ENCODE measurements at regions not wholly inside any gene's neighbourhood (a gene's known extent, or its start where the extent isn't known, plus 50 kb on each side); places are given as distances from the start of the nearest gene placed in this dataset.

- Histone ChIP-seq H3K27ac (ENCODE audit: low read length) (no peak overlapping the region), H3K36me3 (ENCODE audit: control insufficient read depth, insufficient read depth, low read length) (no peaks in the 10 kb centered on the region), H3K4me1 (ENCODE audit: control insufficient read depth, insufficient read depth, low read length) (no peaks in the 10 kb centered on the region), H3K27me3 (ENCODE audit: control insufficient read depth, insufficient read depth, low read length) (no peaks in the 10 kb centered on the region), H3K9me3 (ENCODE audit: control insufficient read depth, insufficient read depth, low read depth, low read length) (no peaks in the 10 kb centered on the region), H3K4me3 (ENCODE audit: low read depth in 2 of 2, low read length in 2 of 2) (no peak overlapping the region)
- POLR2A ChIA-PET, result no interaction called here
- CTCF ChIA-PET, result no interaction called here
- no TSS peak for BruUV-seq (replicated peaks)
- intact Hi-C loops (cut with micrococcal nuclease; ENCODE audit: unreplicated experiment), result no loop called here
- no peak for DNase-seq (ENCODE audit: low read depth, low spot score)
- TF ChIP-seq REST (IDR thresholded peaks at IDR 0.05; ENCODE audit: insufficient read depth in 1 of 2, low read depth in 2 of 2, low read length in 1 of 2), result no peak
- TF ChIP-seq POLR2AphosphoS5 (IDR thresholded peaks at IDR 0.05; ENCODE audit: low read depth, low read length), result no peak
- no peak for TF ChIP-seq SIN3A (IDR thresholded peaks at IDR 0.05; ENCODE audit: borderline replicate concordance, insufficient read depth, low read depth, low read length)
- TF ChIP-seq TCF7L2 (IDR thresholded peaks at IDR 0.05; ENCODE audit: low read depth, low read length), result no peak
- TF ChIP-seq CTCF (IDR thresholded peaks at IDR 0.05), result no peak
- in situ Hi-C loops (cut with HindIII; ENCODE audit: low pct_unique_long_range_greater_than_20kb, low sequenced_read_pairs), result no loop called here
- no peak for ATAC-seq
Measured at GRCh38 chr15:87225436-87225835, 1031.1 kb downstream of the NTRK3 start.

GRCh38 chr15:87224404-87224803 lies 1032.1 kb downstream of the NTRK3 start:
- in situ Hi-C loops (cut with HindIII; ENCODE audit: low pct_unique_long_range_greater_than_20kb, low sequenced_read_pairs) (no loop called here), intact Hi-C loops (cut with micrococcal nuclease; ENCODE audit: unreplicated experiment) (no loop called here)
- Histone ChIP-seq H3K27me3 (ENCODE audit: control insufficient read depth, insufficient read depth, low read length) (no peaks in the 10 kb centered on the region), H3K27ac (ENCODE audit: low read length) (no peak overlapping the region), H3K36me3 (ENCODE audit: control insufficient read depth, insufficient read depth, low read length) (no peaks in the 10 kb centered on the region), H3K4me1 (ENCODE audit: control insufficient read depth, insufficient read depth, low read length) (no peaks in the 10 kb centered on the region), H3K4me3 (ENCODE audit: low read depth in 2 of 2, low read length in 2 of 2) (no peak overlapping the region), H3K9me3 (ENCODE audit: control insufficient read depth, insufficient read depth, low read depth, low read length) (no peaks in the 10 kb centered on the region)
- no peak for ATAC-seq
- DNase-seq (ENCODE audit: low read depth, low spot score), result no peak
- no peak for TF ChIP-seq CTCF (IDR thresholded peaks at IDR 0.05)
- TF ChIP-seq SIN3A (IDR thresholded peaks at IDR 0.05; ENCODE audit: borderline replicate concordance, insufficient read depth, low read depth, low read length), result no peak
- no peak for TF ChIP-seq POLR2AphosphoS5 (IDR thresholded peaks at IDR 0.05; ENCODE audit: low read depth, low read length)
- TF ChIP-seq TCF7L2 (IDR thresholded peaks at IDR 0.05; ENCODE audit: low read depth, low read length), result no peak
- no peak for TF ChIP-seq REST (IDR thresholded peaks at IDR 0.05; ENCODE audit: insufficient read depth in 1 of 2, low read depth in 2 of 2, low read length in 1 of 2)
- no TSS peak for BruUV-seq (replicated peaks)
- POLR2A ChIA-PET, result no interaction called here
- CTCF ChIA-PET, result interaction anchor here (0.5 kb wide), 1 partner anchor 868 kb away, joined by 3 read pairs; no protein-coding TSS in a partner anchor
